Fibroblast of villous mesenchyme (primary cell): ENCODE measurements at regions not wholly inside any gene's neighbourhood (a gene's known extent, or its start where the extent isn't known, plus 50 kb on each side); places are given as distances from the start of the nearest gene placed in this dataset.

ENCODE experiments used
- DNase-seq: peaks from one replicate; pipeline ENCODE4 v3.0.0-alpha.2; 2010; ENCODE audit warnings: low read depth
- H3K4me3 ChIP-seq: 2 replicates; pipeline ENCODE4 v1.5.1; 2011; ENCODE audit warnings: low read depth, mild to moderate bottlenecking, low read length
- TF ChIP-seq, protein P1 (sequence below): IDR thresholded peaks from 2 replicates; pipeline ENCODE4 v1.5.1; 2012; ENCODE audit warnings: low read depth, mild to moderate bottlenecking, low read length; ENCODE audit not compliant: insufficient read depth

DNA sequence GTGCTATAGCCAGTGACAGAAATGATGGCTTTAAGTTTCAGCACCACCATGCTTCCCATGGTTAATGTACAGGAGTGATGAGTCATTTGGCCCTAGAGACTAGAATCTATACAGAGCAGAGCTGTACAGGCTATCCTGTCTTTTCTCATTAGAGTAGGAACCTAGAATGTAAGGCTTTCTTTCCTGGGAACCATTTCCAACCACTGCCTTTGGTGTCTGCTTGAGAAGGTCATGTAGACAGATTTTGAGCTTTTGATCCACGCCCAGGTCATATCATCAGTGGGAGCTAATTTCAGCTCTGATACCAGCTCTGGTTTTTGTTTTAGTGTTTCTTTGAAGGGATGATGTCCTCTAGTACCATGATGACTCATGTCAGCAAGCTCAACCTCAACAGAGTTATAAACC is 543.1 kb downstream of the NTRK3 start:
- TF ChIP-seq, protein P1, sequence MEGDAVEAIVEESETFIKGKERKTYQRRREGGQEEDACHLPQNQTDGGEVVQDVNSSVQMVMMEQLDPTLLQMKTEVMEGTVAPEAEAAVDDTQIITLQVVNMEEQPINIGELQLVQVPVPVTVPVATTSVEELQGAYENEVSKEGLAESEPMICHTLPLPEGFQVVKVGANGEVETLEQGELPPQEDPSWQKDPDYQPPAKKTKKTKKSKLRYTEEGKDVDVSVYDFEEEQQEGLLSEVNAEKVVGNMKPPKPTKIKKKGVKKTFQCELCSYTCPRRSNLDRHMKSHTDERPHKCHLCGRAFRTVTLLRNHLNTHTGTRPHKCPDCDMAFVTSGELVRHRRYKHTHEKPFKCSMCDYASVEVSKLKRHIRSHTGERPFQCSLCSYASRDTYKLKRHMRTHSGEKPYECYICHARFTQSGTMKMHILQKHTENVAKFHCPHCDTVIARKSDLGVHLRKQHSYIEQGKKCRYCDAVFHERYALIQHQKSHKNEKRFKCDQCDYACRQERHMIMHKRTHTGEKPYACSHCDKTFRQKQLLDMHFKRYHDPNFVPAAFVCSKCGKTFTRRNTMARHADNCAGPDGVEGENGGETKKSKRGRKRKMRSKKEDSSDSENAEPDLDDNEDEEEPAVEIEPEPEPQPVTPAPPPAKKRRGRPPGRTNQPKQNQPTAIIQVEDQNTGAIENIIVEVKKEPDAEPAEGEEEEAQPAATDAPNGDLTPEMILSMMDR: no peak
- DNase-seq: peak; percentile 32
- H3K4me3 ChIP-seq: no peak overlapping the region

DNA sequence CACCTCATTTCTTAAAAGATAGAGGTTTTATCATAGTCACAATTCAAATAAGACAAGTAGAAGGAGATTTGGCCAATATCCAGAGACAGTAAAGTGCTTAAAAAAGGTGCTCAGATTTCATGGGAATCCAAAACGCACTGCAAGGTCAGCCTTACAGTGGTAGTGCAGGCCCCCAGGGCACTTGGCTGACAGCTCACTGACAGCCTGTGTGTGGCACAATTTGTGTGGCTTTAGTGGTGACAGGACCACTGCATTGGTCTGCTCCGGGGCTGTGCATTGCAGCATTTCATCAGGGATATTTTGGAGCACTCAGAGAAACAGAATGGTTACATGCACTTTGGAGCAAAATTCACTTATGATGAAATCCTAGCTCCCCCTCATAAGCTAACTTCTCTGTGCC is 544.3 kb downstream of the NTRK3 start:
- TF ChIP-seq, protein P1: no peak

DNA sequence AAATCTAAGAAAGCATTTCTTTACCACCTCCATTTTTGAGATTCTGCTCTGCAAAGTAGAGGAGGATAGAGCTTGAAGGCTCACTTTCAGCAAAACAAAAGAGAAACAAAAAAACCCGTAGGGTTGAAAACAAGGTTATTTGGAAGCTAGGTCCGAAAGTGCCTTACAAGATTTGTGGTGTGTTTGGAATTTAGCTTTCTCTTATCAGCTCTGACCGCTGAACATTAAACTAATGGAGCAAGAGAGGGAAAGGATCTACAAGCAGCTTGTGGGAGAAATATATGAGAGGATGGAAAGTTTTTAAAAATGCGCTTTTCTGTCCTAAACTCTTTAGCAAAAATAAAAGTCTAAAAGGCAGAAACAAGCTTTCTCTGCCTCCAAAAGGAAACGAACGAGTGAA is 545.5 kb downstream of the NTRK3 start:
- H3K4me3 ChIP-seq: peak overlapping the region; percentile 0
- TF ChIP-seq, protein P1: no peak
- peak; percentile 91 for DNase-seq

More for the DNA sequence above, 544.3 kb downstream of the NTRK3 start:
- no peak for DNase-seq
- no peak overlapping the region for H3K4me3 ChIP-seq

DNA sequence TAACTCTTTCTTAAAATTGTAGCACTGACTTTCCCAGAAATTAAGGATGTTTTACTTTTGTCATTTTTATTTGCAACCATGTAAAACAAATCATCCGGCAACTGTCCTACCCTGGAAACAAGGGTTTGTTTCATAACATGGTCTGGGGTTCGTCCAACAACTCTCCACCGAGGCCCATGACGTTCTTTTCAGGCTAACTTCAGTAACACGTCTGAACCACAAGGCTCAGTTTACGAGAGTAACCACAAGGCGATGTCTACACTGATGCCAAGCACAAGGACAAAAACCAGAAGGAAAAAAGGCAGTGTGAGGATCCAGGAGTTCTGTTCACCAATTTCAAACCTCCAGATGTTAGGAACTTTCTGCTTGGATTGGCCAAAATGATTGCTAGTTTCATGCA is 546.1 kb downstream of the NTRK3 start:
- TF ChIP-seq, protein P1: no peak
- peak overlapping the region; percentile 0 for H3K4me3 ChIP-seq
- peak; percentile 97 for DNase-seq

- TF ChIP-seq, protein P1: no peak
- no peak for DNase-seq
- no peak overlapping the region for H3K4me3 ChIP-seq
Measured at GRCh38 chr15:87707566-87708130, 548.9 kb downstream of the NTRK3 start.

- TF ChIP-seq, protein P1: no peak
- DNase-seq: no peak
- H3K4me3 ChIP-seq: no peak overlapping the region
Measured at GRCh38 chr15:87707071-87707470, 549.5 kb downstream of the NTRK3 start.

- no peak for DNase-seq
- TF ChIP-seq, protein P1: no peak
- H3K4me3 ChIP-seq: no peak overlapping the region
Measured at GRCh38 chr15:87706001-87706400, 550.5 kb downstream of the NTRK3 start.
